ENCODE measurements at regions not wholly inside any gene's neighbourhood (a gene's known extent, or its start where the extent isn't known, plus 50 kb on each side); places are given as distances from the start of the nearest gene placed in this dataset.

- peak in 2 of 42 donors; percentile 12 to 20 for DNase-seq
- intact Hi-C loops (cut with DNase I): no loop called here
Observed at GRCh38 chr15:100788418-100789105, 91.1 kb upstream of the ALDH1A3 start.

GRCh38 chr15:100790786-100791265 is 88.8 kb upstream of the ALDH1A3 start:
- no peak for DNase-seq
- intact Hi-C loops (cut with DNase I): no loop called here

GRCh38 chr15:100794008-100794407 is 85.6 kb upstream of the ALDH1A3 start:
- intact Hi-C loops (cut with DNase I): no loop called here
- DNase-seq: no peak

- intact Hi-C loops (cut with DNase I): no loop called here
- DNase-seq: no peak
Observed at GRCh38 chr15:100801256-100801900, 78.3 kb upstream of the ALDH1A3 start.

GRCh38 chr15:100802421-100803170 is 77.0 kb upstream of the ALDH1A3 start:
- intact Hi-C loops (cut with DNase I): no loop called here
- peak in 1 of 42 donors; percentile 23 for DNase-seq

GRCh38 chr15:100803171-100803440 is 76.5 kb upstream of the ALDH1A3 start:
- DNase-seq: no peak
- intact Hi-C loops (cut with DNase I): no loop called here

- intact Hi-C loops (cut with DNase I): no loop called here
- DNase-seq: no peak
Observed at GRCh38 chr15:100806157-100806556, 73.5 kb upstream of the ALDH1A3 start.

GRCh38 chr15:100807028-100807427 is 72.6 kb upstream of the ALDH1A3 start:
- intact Hi-C loops (cut with DNase I): no loop called here
- DNase-seq: no peak

GRCh38 chr15:100808691-100809090 is 70.9 kb upstream of the ALDH1A3 start:
- DNase-seq: no peak
- intact Hi-C loops (cut with DNase I): no loop called here

- intact Hi-C loops (cut with DNase I): no loop called here
- no peak for DNase-seq
Observed at GRCh38 chr15:100809151-100809550, 70.5 kb upstream of the ALDH1A3 start.

GRCh38 chr15:100809587-100809986 is 70.0 kb upstream of the ALDH1A3 start:
- no peak for DNase-seq
- intact Hi-C loops (cut with DNase I): no loop called here

GRCh38 chr15:100810229-100810628 is 69.4 kb upstream of the ALDH1A3 start:
- intact Hi-C loops (cut with DNase I): no loop called here
- DNase-seq: no peak

- DNase-seq: no peak
- intact Hi-C loops (cut with DNase I): no loop called here
Observed at GRCh38 chr15:100810831-100811230, 68.8 kb upstream of the ALDH1A3 start.

- no peak for DNase-seq
- intact Hi-C loops (cut with DNase I): no loop called here
Observed at GRCh38 chr15:100812802-100813201, 66.8 kb upstream of the ALDH1A3 start.

GRCh38 chr15:100818927-100819326 is 60.7 kb upstream of the ALDH1A3 start:
- intact Hi-C loops (cut with DNase I): no loop called here
- peak in 1 of 42 donors; percentile 22 for DNase-seq

- no peak for DNase-seq
- intact Hi-C loops (cut with DNase I): no loop called here
Observed at GRCh38 chr15:100820528-100820927, 59.1 kb upstream of the ALDH1A3 start.

GRCh38 chr15:100821327-100821726 is 58.3 kb upstream of the ALDH1A3 start:
- no peak for DNase-seq
- intact Hi-C loops (cut with DNase I): no loop called here

- intact Hi-C loops (cut with DNase I): no loop called here
- DNase-seq: peak in 1 of 42 donors; percentile 9
Observed at GRCh38 chr15:100824211-100824610, 55.4 kb upstream of the ALDH1A3 start.

- intact Hi-C loops (cut with DNase I): no loop called here
- DNase-seq: no peak
Observed at GRCh38 chr15:100829457-100829856, 50.2 kb upstream of the ALDH1A3 start.

All from head of caudate nucleus (tissue), 42 donors.